Fibroblast of lung (primary cell): ENCODE measurements at regions not wholly inside any gene's neighbourhood (a gene's known extent, or its start where the extent isn't known, plus 50 kb on each side); places are given as distances from the start of the nearest gene placed in this dataset.

Source experiments
- EZH2 ChIP-seq: IDR thresholded peaks from 2 replicates; pipeline ENCODE4 v1.5.1; 2012; ENCODE audit warnings: low read length, control low read depth, mild to moderate bottlenecking; ENCODE audit errors: missing control alignments
- TF ChIP-seq, protein P1 (sequence below), 2 donors: IDR thresholded peaks in 1 of 2; conservative IDR thresholded peaks in 1 of 2; 1 replicate in 1 of 2; 2 replicates in 1 of 2; pipeline ENCODE4 v1.5.1; 2011 to 2012; ENCODE audit warnings: low read length in 2 of 2, control low read depth in 1 of 2, inconsistent platforms in 1 of 2, low read depth in 1 of 2, mild to moderate bottlenecking in 1 of 2

DNA sequence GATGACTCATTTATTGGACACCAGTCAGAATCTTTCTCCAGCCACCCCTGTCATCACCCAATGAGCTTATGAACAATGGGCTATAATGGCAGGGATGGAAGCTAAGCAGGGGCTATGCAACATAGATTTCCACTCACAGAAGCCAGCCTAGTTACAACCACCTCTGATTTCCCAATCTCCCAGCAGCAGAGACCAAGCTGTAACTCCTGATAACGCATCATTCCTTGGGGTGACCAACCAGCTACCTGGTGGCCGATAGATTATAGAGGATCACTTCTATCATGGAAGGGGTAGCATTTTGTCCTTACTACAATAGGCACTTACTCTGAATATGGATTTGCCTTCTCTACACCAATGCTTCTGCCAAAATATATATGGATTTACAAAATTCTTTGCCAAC lies 302.3 kb upstream of the ATXN7L3B start:
- TF ChIP-seq, protein P1, sequence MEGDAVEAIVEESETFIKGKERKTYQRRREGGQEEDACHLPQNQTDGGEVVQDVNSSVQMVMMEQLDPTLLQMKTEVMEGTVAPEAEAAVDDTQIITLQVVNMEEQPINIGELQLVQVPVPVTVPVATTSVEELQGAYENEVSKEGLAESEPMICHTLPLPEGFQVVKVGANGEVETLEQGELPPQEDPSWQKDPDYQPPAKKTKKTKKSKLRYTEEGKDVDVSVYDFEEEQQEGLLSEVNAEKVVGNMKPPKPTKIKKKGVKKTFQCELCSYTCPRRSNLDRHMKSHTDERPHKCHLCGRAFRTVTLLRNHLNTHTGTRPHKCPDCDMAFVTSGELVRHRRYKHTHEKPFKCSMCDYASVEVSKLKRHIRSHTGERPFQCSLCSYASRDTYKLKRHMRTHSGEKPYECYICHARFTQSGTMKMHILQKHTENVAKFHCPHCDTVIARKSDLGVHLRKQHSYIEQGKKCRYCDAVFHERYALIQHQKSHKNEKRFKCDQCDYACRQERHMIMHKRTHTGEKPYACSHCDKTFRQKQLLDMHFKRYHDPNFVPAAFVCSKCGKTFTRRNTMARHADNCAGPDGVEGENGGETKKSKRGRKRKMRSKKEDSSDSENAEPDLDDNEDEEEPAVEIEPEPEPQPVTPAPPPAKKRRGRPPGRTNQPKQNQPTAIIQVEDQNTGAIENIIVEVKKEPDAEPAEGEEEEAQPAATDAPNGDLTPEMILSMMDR (conservative IDR thresholded peaks at IDR 0.05 in 1 of 2, IDR thresholded peaks at IDR 0.05 in 1 of 2; ENCODE audit: low read depth in 1 of 2, low read length in 2 of 2): no peak
- TF ChIP-seq EZH2: no peak
